ENCODE measurements at regions not wholly inside any gene's neighbourhood (a gene's known extent, or its start where the extent isn't known, plus 50 kb on each side); places are given as distances from the start of the nearest gene placed in this dataset.

- Histone ChIP-seq H3F3A (ENCODE audit: control insufficient read depth, insufficient read depth) (no peaks in the 10 kb centered on the region), H3K9me2 (replicated peaks; ENCODE audit: control insufficient read depth, low read length) (no peaks in the 10 kb centered on the region; the same call in 1 of the 2 replicates), H3K79me2 (ENCODE audit: control insufficient read depth, low read length) (no peaks in the 10 kb centered on the region), H3K4me1 (ENCODE audit: control insufficient read depth, low read length) (no peaks in the 10 kb centered on the region), H3K9me3 (ENCODE audit: control insufficient read depth, insufficient read depth, low read length) (no peaks in the 10 kb centered on the region), H3K27me3 (ENCODE audit: control insufficient read depth, low read length) (no peaks in the 10 kb centered on the region), H3K4me2 (ENCODE audit: low read length) (no peak overlapping the region), H3K4me3 (ENCODE audit: low read length) (no peak overlapping the region), H4K20me1 (ENCODE audit: control insufficient read depth, insufficient read depth, low read depth, low read length) (no peaks in the 10 kb centered on the region), H3K27ac (ENCODE audit: low read depth, low read length) (no peak overlapping the region), H3K36me3 (ENCODE audit: control insufficient read depth, low read length) (no peaks in the 10 kb centered on the region)
- TF ChIP-seq CTCF (IDR thresholded peaks at IDR 0.05; ENCODE audit: low read depth, low read length, poor library complexity, severe bottlenecking) (no peak), EZH2phosphoT487 (IDR thresholded peaks at IDR 0.05; ENCODE audit: borderline replicate concordance, low read length) (no peak)
Measured at GRCh38 chr2:122745603-122746002, 990.2 kb downstream of the TSN start.

GRCh38 chr2:122747670-122748069 is 992.2 kb downstream of the TSN start:
- no peak overlapping the region for H3K4me3 ChIP-seq (ENCODE audit: low read length)
- no peaks in the 10 kb centered on the region; the same call in 1 of the 2 replicates for H3K9me2 ChIP-seq (replicated peaks; ENCODE audit: control insufficient read depth, low read length)
- TF ChIP-seq EZH2phosphoT487 (IDR thresholded peaks at IDR 0.05; ENCODE audit: borderline replicate concordance, low read length), result no peak
- no peak for TF ChIP-seq CTCF (IDR thresholded peaks at IDR 0.05; ENCODE audit: low read depth, low read length, poor library complexity, severe bottlenecking)
- no peak overlapping the region for H3K27ac ChIP-seq (ENCODE audit: low read depth, low read length)
- no peak overlapping the region for H3K4me2 ChIP-seq (ENCODE audit: low read length)
- H3K36me3 ChIP-seq (ENCODE audit: control insufficient read depth, low read length), result no peaks in the 10 kb centered on the region
- no peaks in the 10 kb centered on the region for H3K9me3 ChIP-seq (ENCODE audit: control insufficient read depth, insufficient read depth, low read length)
- H3K4me1 ChIP-seq (ENCODE audit: control insufficient read depth, low read length), result no peaks in the 10 kb centered on the region
- H3K79me2 ChIP-seq (ENCODE audit: control insufficient read depth, low read length), result no peaks in the 10 kb centered on the region
- H3F3A ChIP-seq (ENCODE audit: control insufficient read depth, insufficient read depth), result no peaks in the 10 kb centered on the region
- no peaks in the 10 kb centered on the region for H3K27me3 ChIP-seq (ENCODE audit: control insufficient read depth, low read length)
- H4K20me1 ChIP-seq (ENCODE audit: control insufficient read depth, insufficient read depth, low read depth, low read length), result no peaks in the 10 kb centered on the region

- H3K4me2 ChIP-seq (ENCODE audit: low read length), result no peak overlapping the region
Measured at GRCh38 chr2:122748552-122749011, 993.1 kb downstream of the TSN start.

More at GRCh38 chr2:122748552-122749011, 993.1 kb downstream of the TSN start:
- Histone ChIP-seq H3K27ac (ENCODE audit: low read depth, low read length) (no peak overlapping the region), H3K4me3 (ENCODE audit: low read length) (no peak overlapping the region), H3K9me3 (ENCODE audit: control insufficient read depth, insufficient read depth, low read length) (no peaks in the 10 kb centered on the region), H3K79me2 (ENCODE audit: control insufficient read depth, low read length) (no peaks in the 10 kb centered on the region), H3K4me1 (ENCODE audit: control insufficient read depth, low read length) (no peaks in the 10 kb centered on the region), H3K36me3 (ENCODE audit: control insufficient read depth, low read length) (no peaks in the 10 kb centered on the region), H3F3A (ENCODE audit: control insufficient read depth, insufficient read depth) (no peaks in the 10 kb centered on the region), H3K9me2 (replicated peaks; ENCODE audit: control insufficient read depth, low read length) (no peaks in the 10 kb centered on the region; the same call in 1 of the 2 replicates), H4K20me1 (ENCODE audit: control insufficient read depth, insufficient read depth, low read depth, low read length) (no peaks in the 10 kb centered on the region), H3K27me3 (ENCODE audit: control insufficient read depth, low read length) (no peaks in the 10 kb centered on the region)
- TF ChIP-seq EZH2phosphoT487 (IDR thresholded peaks at IDR 0.05; ENCODE audit: borderline replicate concordance, low read length), result no peak
- no peak for TF ChIP-seq CTCF (IDR thresholded peaks at IDR 0.05; ENCODE audit: low read depth, low read length, poor library complexity, severe bottlenecking)
